ENCODE measurements at regions not wholly inside any gene's neighbourhood (a gene's known extent, or its start where the extent isn't known, plus 50 kb on each side); places are given as distances from the start of the nearest gene placed in this dataset.
"Not testable (repeated sequence)": the region's sequence is repeated elsewhere in the genome, so short reads cannot be mapped to it uniquely, and the experiment has no call there.

GRCh38 chr2:38146275-38146906 lies 70.4 kb upstream of the CYP1B1 start:
- DNase-seq, result peak in 1 of 2 donors; percentile 97

GRCh38 chr2:38145236-38145635 lies 69.3 kb upstream of the CYP1B1 start:
- no peak for DNase-seq

GRCh38 chr2:38142627-38143026 lies 66.7 kb upstream of the CYP1B1 start:
- DNase-seq, result no peak

GRCh38 chr2:38141501-38141900 lies 65.5 kb upstream of the CYP1B1 start:
- peak in 1 of 2 donors; percentile 38 for DNase-seq

GRCh38 chr2:38138996-38139395 lies 63.0 kb upstream of the CYP1B1 start:
- no peak for DNase-seq

GRCh38 chr2:38138419-38138818 lies 62.5 kb upstream of the CYP1B1 start:
- DNase-seq, result no peak

- not testable (repeated sequence) for DNase-seq
Observed at GRCh38 chr2:38137958-38138357, 62.0 kb upstream of the CYP1B1 start.

GRCh38 chr2:38131676-38132075 lies 55.7 kb upstream of the CYP1B1 start:
- DNase-seq, result peak; percentile 92 to 99

- DNase-seq, result peak; percentile 88 to 99
Observed at GRCh38 chr2:38130876-38131275, 54.9 kb upstream of the CYP1B1 start.

GRCh38 chr2:38129987-38130386 lies 54.0 kb upstream of the CYP1B1 start:
- DNase-seq, result peak; percentile 84 to 99

- DNase-seq, result peak; percentile 52 to 92
Observed at GRCh38 chr2:38129481-38129880, 53.5 kb upstream of the CYP1B1 start.

- DNase-seq, result peak; percentile 91 to 98
Observed at GRCh38 chr2:38128653-38129052, 52.7 kb upstream of the CYP1B1 start.

GRCh38 chr2:38127277-38127676 lies 51.3 kb upstream of the CYP1B1 start:
- DNase-seq, result no peak

- DNase-seq, result no peak
Observed at GRCh38 chr2:38125842-38126241, 49.9 kb upstream of the CYP1B1 start.

All from inflammatory macrophage treated with lipopolysaccharide for 1 hour (primary cell).